ENCODE measurements at regions not wholly inside any gene's neighbourhood (a gene's known extent, or its start where the extent isn't known, plus 50 kb on each side); places are given as distances from the start of the nearest gene placed in this dataset.
"Not testable (repeated sequence)": the region's sequence is repeated elsewhere in the genome, so short reads cannot be mapped to it uniquely, and the experiment has no call there.

GRCh38 chr18:79595876-79596374, 83.7 kb upstream of the CTDP1 start:
- no peak for DNase-seq (ENCODE audit: low read depth)

GRCh38 chr18:79596446-79597175, 83.0 kb upstream of the CTDP1 start:
- DNase-seq (ENCODE audit: low read depth) = no peak

GRCh38 chr18:79597176-79597830, 82.3 kb upstream of the CTDP1 start:
- no peak for DNase-seq (ENCODE audit: low read depth)

GRCh38 chr18:79597831-79598632, 81.6 kb upstream of the CTDP1 start:
- DNase-seq (ENCODE audit: low read depth) = no peak

GRCh38 chr18:79598633-79599175, 80.9 kb upstream of the CTDP1 start:
- DNase-seq (ENCODE audit: low read depth) = no peak

GRCh38 chr18:79599441-79599931, 80.1 kb upstream of the CTDP1 start:
- peak; percentile 29 for DNase-seq (ENCODE audit: low read depth)

GRCh38 chr18:79600141-79600540, 79.5 kb upstream of the CTDP1 start:
- peak; percentile 49 for DNase-seq (ENCODE audit: low read depth)

- DNase-seq (ENCODE audit: low read depth) = no peak
Measured at GRCh38 chr18:79600596-79600995, 79.0 kb upstream of the CTDP1 start.

- no peak for DNase-seq (ENCODE audit: low read depth)
Measured at GRCh38 chr18:79601234-79601633, 78.4 kb upstream of the CTDP1 start.

GRCh38 chr18:79603321-79604204, 76.0 kb upstream of the CTDP1 start:
- DNase-seq (ENCODE audit: low read depth) = no peak

GRCh38 chr18:79604205-79604912, 75.2 kb upstream of the CTDP1 start:
- DNase-seq (ENCODE audit: low read depth) = no peak

GRCh38 chr18:79604913-79605880, 74.4 kb upstream of the CTDP1 start:
- no peak for DNase-seq (ENCODE audit: low read depth)

GRCh38 chr18:79606071-79606470, 73.5 kb upstream of the CTDP1 start:
- DNase-seq (ENCODE audit: low read depth) = not testable (repeated sequence)

GRCh38 chr18:79606621-79607331, 72.8 kb upstream of the CTDP1 start:
- DNase-seq (ENCODE audit: low read depth) = no peak

GRCh38 chr18:79607361-79607952, 72.1 kb upstream of the CTDP1 start:
- no peak for DNase-seq (ENCODE audit: low read depth)

- no peak for DNase-seq (ENCODE audit: low read depth)
Measured at GRCh38 chr18:79608069-79608468, 71.5 kb upstream of the CTDP1 start.

- DNase-seq (ENCODE audit: low read depth) = no peak
Measured at GRCh38 chr18:79608535-79608934, 71.1 kb upstream of the CTDP1 start.

Data from myocyte (in vitro differentiated cells).